ENCODE measurements at regions not wholly inside any gene's neighbourhood (a gene's known extent, or its start where the extent isn't known, plus 50 kb on each side); places are given as distances from the start of the nearest gene placed in this dataset.

DNA sequence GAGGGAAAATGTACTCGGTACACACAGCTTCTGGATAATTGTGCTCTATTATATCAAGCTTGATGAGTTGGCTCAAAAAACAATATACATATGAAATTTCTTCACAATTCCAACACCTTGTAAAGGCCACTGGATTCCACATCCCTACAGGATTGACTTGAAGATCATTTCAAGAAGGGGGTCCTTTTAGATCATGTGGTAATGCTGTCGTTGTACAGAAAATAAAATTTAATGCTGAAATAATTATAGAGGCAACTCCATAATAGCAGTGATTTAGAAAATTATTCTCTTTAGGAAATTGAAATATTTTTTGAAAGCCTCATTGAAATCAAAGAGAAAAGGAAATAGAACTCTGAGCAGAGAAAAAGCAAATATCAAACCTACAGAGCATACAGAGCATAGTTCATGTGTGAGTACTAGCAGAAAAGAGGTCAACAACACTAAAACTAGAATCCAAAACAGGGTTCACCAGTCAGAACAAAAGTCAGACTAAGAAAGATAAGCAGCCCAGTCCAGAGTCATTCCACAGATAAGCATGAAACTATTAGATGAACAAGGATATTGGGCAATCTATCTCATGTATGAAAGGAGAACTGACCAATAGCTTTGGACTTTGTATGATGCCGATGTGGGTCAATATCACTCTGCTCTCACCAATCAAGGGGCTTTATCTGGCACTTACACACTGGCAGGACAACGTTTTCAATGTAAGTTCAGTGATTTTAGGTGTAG, 79.5 kb upstream of the PALMD start:
- no peak overlapping the region for H3K4me3 ChIP-seq (ENCODE audit: low read depth, low read length)
- ChIA-PET POLR2A (no interaction called here), CTCF (no interaction called here)
- DNase-seq (ENCODE audit: low read depth, low spot score): no peak
- TF ChIP-seq CTCF (IDR thresholded peaks at IDR 0.05; ENCODE audit: insufficient read depth, low read length, missing control alignments): no peak

DNA sequence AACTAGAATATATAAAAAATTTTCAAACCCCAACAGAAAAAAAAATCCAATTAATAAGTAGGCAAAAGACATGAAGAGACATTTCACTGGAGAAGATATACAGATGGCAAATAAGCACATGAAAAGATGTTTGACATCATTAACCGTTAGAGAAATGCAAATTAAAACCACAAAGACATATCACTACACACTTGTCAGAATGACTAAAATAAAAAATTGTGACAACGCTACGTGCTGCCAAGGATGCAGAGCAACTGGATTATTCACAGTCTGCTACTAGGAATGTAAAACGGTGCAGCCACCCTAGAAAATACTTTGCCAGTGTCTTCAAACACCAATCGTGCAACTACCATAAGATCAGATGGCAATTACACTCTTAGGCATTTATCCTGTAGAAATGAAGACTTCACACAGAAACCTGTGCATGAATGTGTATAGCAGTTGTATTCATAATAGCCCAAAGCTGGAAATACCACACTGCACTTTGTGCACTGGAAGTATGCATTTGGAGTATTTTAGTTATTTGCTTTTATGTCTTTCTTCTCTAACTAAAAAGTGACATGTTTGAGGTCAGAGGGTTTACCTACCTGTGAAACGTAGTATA, 75.3 kb upstream of the PALMD start:
- ChIA-PET POLR2A (no interaction called here), CTCF (no interaction called here)
- no peak for TF ChIP-seq CTCF (IDR thresholded peaks at IDR 0.05; ENCODE audit: insufficient read depth, low read length, missing control alignments)
- no peak overlapping the region for H3K4me3 ChIP-seq (ENCODE audit: low read depth, low read length)
- DNase-seq (ENCODE audit: low read depth, low spot score): no peak

- H3K4me3 ChIP-seq (ENCODE audit: low read depth, low read length): no peak overlapping the region
- DNase-seq (ENCODE audit: low read depth, low spot score): no peak
- CTCF ChIA-PET: no interaction called here
- no peak for TF ChIP-seq CTCF (IDR thresholded peaks at IDR 0.05; ENCODE audit: insufficient read depth, low read length, missing control alignments)
- POLR2A ChIA-PET: no interaction called here
Measured at GRCh38 chr1:99571092-99571734, 74.7 kb upstream of the PALMD start.

- no peak overlapping the region for H3K4me3 ChIP-seq (ENCODE audit: low read depth, low read length)
- TF ChIP-seq CTCF (IDR thresholded peaks at IDR 0.05; ENCODE audit: insufficient read depth, low read length, missing control alignments): no peak
- ChIA-PET CTCF (no interaction called here), POLR2A (no interaction called here)
- no peak for DNase-seq (ENCODE audit: low read depth, low spot score)
Measured at GRCh38 chr1:99573431-99574217, 72.3 kb upstream of the PALMD start.

DNA sequence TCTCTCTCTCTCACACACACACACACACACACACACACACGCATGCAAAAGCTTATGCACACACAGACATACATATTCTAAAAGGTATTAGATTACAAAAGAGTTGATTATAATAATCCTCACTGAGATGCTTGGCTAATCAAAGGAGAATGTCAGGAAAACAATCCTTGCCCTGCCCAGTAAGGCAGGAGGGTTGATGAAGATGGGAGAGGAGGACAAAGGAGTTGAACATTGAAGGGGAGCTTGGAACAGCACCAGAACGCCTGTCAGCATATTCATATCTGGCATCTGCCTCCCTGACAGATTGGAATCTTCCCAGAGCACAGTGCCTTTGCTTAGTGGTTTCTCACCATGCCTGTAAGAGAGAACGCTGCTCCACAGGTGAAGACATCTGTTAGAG, 68.6 kb upstream of the PALMD start:
- ChIA-PET POLR2A (no interaction called here), CTCF (interaction anchor here (1.0 kb wide), 1 partner anchor 50 kb away, joined by 4 read pairs; no protein-coding TSS in a partner anchor)
- TF ChIP-seq CTCF (IDR thresholded peaks at IDR 0.05; ENCODE audit: insufficient read depth, low read length, missing control alignments): no peak
- H3K4me3 ChIP-seq (ENCODE audit: low read depth, low read length): no peak overlapping the region
- DNase-seq (ENCODE audit: low read depth, low spot score): no peak

All from AG04449 (cell line).